Right lobe of liver (tissue), 4 donors: ENCODE measurements at regions not wholly inside any gene's neighbourhood (a gene's known extent, or its start where the extent isn't known, plus 50 kb on each side); places are given as distances from the start of the nearest gene placed in this dataset.

Source experiments
- POLR2A ChIP-seq: fragments of 450-650 bp; IDR thresholded peaks from one replicate; pipeline ENCODE4 v1.6.1; 2017; ENCODE audit warnings: antibody characterized with exemption, mild to moderate bottlenecking
- TF ChIP-seq, protein P1 (sequence below), 4 donors: fragments of 200-600 bp in 3 of 4; fragments of 450-650 bp in 1 of 4; IDR thresholded peaks; one replicate each; pipeline versions ENCODE4 v1.5.1 to v1.8.0; 2016 to 2022; ENCODE audit warnings: antibody characterized with exemption in 4 of 4, mild to moderate bottlenecking in 2 of 4
- donor health status: DM: no; HTN: no; CAD: no.
- donor health status: DM: no; HTN: no; CAD: no.
- donor health status: DM: no; HTN: yes; CAD: no.

DNA sequence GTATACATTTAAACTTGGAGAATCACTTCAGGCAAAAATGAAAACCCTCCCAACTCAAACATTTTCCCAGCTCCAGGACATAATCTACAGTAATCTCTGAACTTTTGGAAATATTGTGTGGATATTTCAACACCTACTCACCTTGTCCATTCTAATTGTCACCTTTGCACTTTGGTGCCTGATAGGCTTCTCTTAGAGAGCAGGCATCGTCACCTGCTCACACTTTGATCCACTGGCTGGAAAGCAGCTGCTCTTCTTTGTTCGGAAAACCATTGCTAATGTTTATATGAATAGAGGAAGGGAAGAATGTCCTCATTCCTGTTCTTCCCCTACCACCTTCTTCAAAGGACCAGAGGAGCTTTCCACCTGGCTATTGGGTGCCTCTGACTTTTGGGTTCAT, 411.2 kb downstream of the FGF9 start:
- TF ChIP-seq, protein P1, sequence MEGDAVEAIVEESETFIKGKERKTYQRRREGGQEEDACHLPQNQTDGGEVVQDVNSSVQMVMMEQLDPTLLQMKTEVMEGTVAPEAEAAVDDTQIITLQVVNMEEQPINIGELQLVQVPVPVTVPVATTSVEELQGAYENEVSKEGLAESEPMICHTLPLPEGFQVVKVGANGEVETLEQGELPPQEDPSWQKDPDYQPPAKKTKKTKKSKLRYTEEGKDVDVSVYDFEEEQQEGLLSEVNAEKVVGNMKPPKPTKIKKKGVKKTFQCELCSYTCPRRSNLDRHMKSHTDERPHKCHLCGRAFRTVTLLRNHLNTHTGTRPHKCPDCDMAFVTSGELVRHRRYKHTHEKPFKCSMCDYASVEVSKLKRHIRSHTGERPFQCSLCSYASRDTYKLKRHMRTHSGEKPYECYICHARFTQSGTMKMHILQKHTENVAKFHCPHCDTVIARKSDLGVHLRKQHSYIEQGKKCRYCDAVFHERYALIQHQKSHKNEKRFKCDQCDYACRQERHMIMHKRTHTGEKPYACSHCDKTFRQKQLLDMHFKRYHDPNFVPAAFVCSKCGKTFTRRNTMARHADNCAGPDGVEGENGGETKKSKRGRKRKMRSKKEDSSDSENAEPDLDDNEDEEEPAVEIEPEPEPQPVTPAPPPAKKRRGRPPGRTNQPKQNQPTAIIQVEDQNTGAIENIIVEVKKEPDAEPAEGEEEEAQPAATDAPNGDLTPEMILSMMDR (IDR thresholded peaks at IDR 0.05): no peak
- no peak for TF ChIP-seq POLR2A
